ENCODE measurements at regions not wholly inside any gene's neighbourhood (a gene's known extent, or its start where the extent isn't known, plus 50 kb on each side); places are given as distances from the start of the nearest gene placed in this dataset.

- TF ChIP-seq, protein P1, sequence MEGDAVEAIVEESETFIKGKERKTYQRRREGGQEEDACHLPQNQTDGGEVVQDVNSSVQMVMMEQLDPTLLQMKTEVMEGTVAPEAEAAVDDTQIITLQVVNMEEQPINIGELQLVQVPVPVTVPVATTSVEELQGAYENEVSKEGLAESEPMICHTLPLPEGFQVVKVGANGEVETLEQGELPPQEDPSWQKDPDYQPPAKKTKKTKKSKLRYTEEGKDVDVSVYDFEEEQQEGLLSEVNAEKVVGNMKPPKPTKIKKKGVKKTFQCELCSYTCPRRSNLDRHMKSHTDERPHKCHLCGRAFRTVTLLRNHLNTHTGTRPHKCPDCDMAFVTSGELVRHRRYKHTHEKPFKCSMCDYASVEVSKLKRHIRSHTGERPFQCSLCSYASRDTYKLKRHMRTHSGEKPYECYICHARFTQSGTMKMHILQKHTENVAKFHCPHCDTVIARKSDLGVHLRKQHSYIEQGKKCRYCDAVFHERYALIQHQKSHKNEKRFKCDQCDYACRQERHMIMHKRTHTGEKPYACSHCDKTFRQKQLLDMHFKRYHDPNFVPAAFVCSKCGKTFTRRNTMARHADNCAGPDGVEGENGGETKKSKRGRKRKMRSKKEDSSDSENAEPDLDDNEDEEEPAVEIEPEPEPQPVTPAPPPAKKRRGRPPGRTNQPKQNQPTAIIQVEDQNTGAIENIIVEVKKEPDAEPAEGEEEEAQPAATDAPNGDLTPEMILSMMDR (IDR thresholded peaks at IDR 0.05; ENCODE audit: poor library complexity) = no peak
- TF ChIP-seq EZH2phosphoT487 (IDR thresholded peaks at IDR 0.05; ENCODE audit: low read depth, severe bottlenecking, unreplicated experiment) (no peak), EZH2 (IDR thresholded peaks at IDR 0.05; ENCODE audit: borderline replicate concordance) (no peak)
Measured at GRCh38 chr6:76862936-76863335, 600.4 kb downstream of the HTR1B start.

All from hepatocyte (in vitro differentiated cells).